HepG2 (cell line): ENCODE measurements at regions not wholly inside any gene's neighbourhood (a gene's known extent, or its start where the extent isn't known, plus 50 kb on each side); places are given as distances from the start of the nearest gene placed in this dataset.

Source experiments
- ATAC-seq: fragments of 200-7000 bp; cut with Tn5 transposase; 3 replicates; pipeline ENCODE4 v1.9.1; 2020; ENCODE audit warnings: mild to moderate bottlenecking, moderate library complexity
- BruUV-seq: library from RNA; stranded (reverse); fragments of 400-500 nt; replicated peaks from 2 replicates; lab custom pipeline; 2021; lab: Mats Ljungman, UMichigan
- CTCF ChIA-PET: fragments of 300-600 bp; formaldehyde crosslinking; extraction: SDS; loops from one replicate; lab custom pipeline; 2021; ENCODE audit warnings: low total read pairs, inconsistent platforms, low intra/inter-chr PET ratio; lab: Yijun Ruan, JAX
- POLR2A ChIA-PET: fragments of 350-600 bp; sonication (Branson Sonifier 250); formaldehyde crosslinking; loops from one replicate; lab custom pipeline; 2020; ENCODE audit warnings: antibody characterized with exemption, inconsistent platforms; lab: Yijun Ruan, JAX
- DNase-seq: peaks from one replicate; pipeline ENCODE4 v3.0.0-alpha.2; 2015; ENCODE audit warnings: low spot score
- FAIRE-seq: peaks from 3 replicates; lab custom pipeline; 2011; peaks lifted over from hg19 to GRCh38; lab: Jason Lieb, UNC
- H2AFZ ChIP-seq: one replicate; pipeline ENCODE4 v1.6.1; 2011; ENCODE audit warnings: low read length, inconsistent platforms
- H3K27ac ChIP-seq: fragments of 300-600 bp; 3 replicates; pipeline ENCODE4 v1.8.0; 2011; ENCODE audit warnings: mixed run types, mild to moderate bottlenecking, mixed read lengths, low read length, inconsistent platforms; ENCODE audit not compliant: insufficient read depth; ENCODE audit errors: extremely low read length
- H3K27me3 ChIP-seq, 2 experiments: fragments of 200-600 bp in 1 of 2; 2 replicates in 1 of 2; 3 replicates in 1 of 2; pipeline versions ENCODE4 v1.6.0 to v1.8.0; 2011; ENCODE audit warnings: low read length in 2 of 2, mild to moderate bottlenecking in 2 of 2, moderate library complexity in 2 of 2, inconsistent platforms in 1 of 2; ENCODE audit not compliant: insufficient read depth in 2 of 2, control insufficient read depth in 1 of 2
- H3K36me3 ChIP-seq, 2 experiments: fragments of 200-600 bp in 1 of 2; replicated peaks in 1 of 2; 2 replicates in 1 of 2; 3 replicates in 1 of 2; pipeline versions ENCODE4 v1.5.1 to v1.8.0; 2011; ENCODE audit warnings: low read length in 2 of 2, inconsistent platforms in 1 of 2; ENCODE audit not compliant: insufficient read depth in 2 of 2, control insufficient read depth in 1 of 2
- H3K4me1 ChIP-seq: 2 replicates; pipeline ENCODE4 v1.5.1; 2012; ENCODE audit warnings: low read length, inconsistent platforms; ENCODE audit not compliant: insufficient read depth
- H3K4me2 ChIP-seq: 2 replicates; pipeline ENCODE4 v1.6.0; 2011; ENCODE audit warnings: low read depth, low read length, inconsistent platforms
- H3K4me3 ChIP-seq, 3 experiments: fragments of 200-600 bp in 1 of 3; sonication (generic), shearing (Covaris generic) in 1 of 3; replicated peaks in 1 of 3; 2 replicates each; pipeline ENCODE4 v1.5.1; 2011 to 2016; ENCODE audit warnings: low read length in 3 of 3, inconsistent platforms in 2 of 3, low read depth in 2 of 3, mild to moderate bottlenecking in 2 of 3, control low read depth in 1 of 3, mixed read lengths in 1 of 3; ENCODE audit not compliant: insufficient read depth in 1 of 3
- H3K79me2 ChIP-seq: one replicate; pipeline ENCODE4 v1.6.1; 2011; ENCODE audit warnings: low read length, inconsistent platforms; ENCODE audit not compliant: insufficient read depth
- H3K9ac ChIP-seq: 2 replicates; pipeline ENCODE4 v1.6.0; 2011; ENCODE audit warnings: mild to moderate bottlenecking, low read depth, low read length, inconsistent platforms; ENCODE audit not compliant: insufficient read depth
- H3K9me3 ChIP-seq: 2 replicates; pipeline ENCODE4 v1.5.1; 2012; ENCODE audit warnings: mild to moderate bottlenecking, low read length
- H4K20me1 ChIP-seq: 2 replicates; pipeline ENCODE4 v1.6.0; 2011; ENCODE audit warnings: inconsistent platforms, mild to moderate bottlenecking, low read length, moderate library complexity; ENCODE audit not compliant: insufficient read depth
- CREM ChIP-seq, 2 experiments: sonication (generic) in 1 of 2; formaldehyde crosslinking in 1 of 2; IDR thresholded peaks; 2 replicates each; pipeline versions ENCODE4 v1.4.0 to v1.6.1; 2016 to 2020; ENCODE audit warnings: antibody characterized with exemption in 1 of 2, mild to moderate bottlenecking in 1 of 2, missing genetic modification reagents in 1 of 2
- EED ChIP-seq: sonication (generic); formaldehyde crosslinking; IDR thresholded peaks from 2 replicates; pipeline ENCODE4 v1.5.0; 2020; ENCODE audit warnings: mild to moderate bottlenecking, missing genetic modification reagents
- KLF9 ChIP-seq: IDR thresholded peaks from 2 replicates; pipeline ENCODE4 v1.6.1; 2016; ENCODE audit warnings: low read depth
- NKX3-1 ChIP-seq: sonication (generic); formaldehyde crosslinking; IDR thresholded peaks from 2 replicates; pipeline ENCODE4 v1.5.0; 2020; ENCODE audit warnings: missing genetic modification reagents
- PHF20 ChIP-seq: sonication (generic); formaldehyde crosslinking; IDR thresholded peaks from 2 replicates; pipeline ENCODE4 v1.5.0; 2020; ENCODE audit warnings: mild to moderate bottlenecking, missing genetic modification reagents
- RBM22 ChIP-seq: fragments of 200-400 bp; formaldehyde crosslinking; optimal IDR thresholded peaks from 2 replicates; pipeline ENCODE3; 2017; ENCODE audit warnings: mild to moderate bottlenecking, low read length, moderate library complexity
- ZC3H4 ChIP-seq: sonication (generic); formaldehyde crosslinking; IDR thresholded peaks from 2 replicates; pipeline ENCODE4 v1.4.0; 2020; ENCODE audit warnings: missing genetic modification reagents, borderline replicate concordance
- ZNF282 ChIP-seq: fragments of 450-650 bp; IDR thresholded peaks from 2 replicates; pipeline ENCODE4 v1.6.1; 2018; ENCODE audit not compliant: partially characterized antibody
- ZNF496 ChIP-seq: sonication (generic); formaldehyde crosslinking; IDR thresholded peaks from 2 replicates; pipeline ENCODE4 v1.8.1; 2023; ENCODE audit warnings: mild to moderate bottlenecking, moderate library complexity, missing genetic modification reagents; ENCODE audit not compliant: insufficient replicate concordance
- ZNF598 ChIP-seq: sonication (generic); formaldehyde crosslinking; IDR thresholded peaks from 2 replicates; pipeline ENCODE4 v1.5.1; 2020; ENCODE audit warnings: mild to moderate bottlenecking, missing genetic modification reagents, borderline replicate concordance
- ZNF644 ChIP-seq: IDR thresholded peaks from 2 replicates; pipeline ENCODE4 v1.6.1; 2016; ENCODE audit warnings: low read depth
- WGBS: methylation state at CpG from one replicate; pipeline ENCODE4 v1.1.6; 2017; ENCODE audit warnings: low lambda C conversion rate; 5-methylcytosine and 5-hydroxymethylcytosine counted together
- in situ Hi-C: cut with HindIII; loops from 2 replicates; pipeline ENCODE4 v1.10.0; 2017; ENCODE audit warnings: low pct_unique_long_range_greater_than_20kb; ENCODE audit not compliant: extremely low pct_ligation_motif_present
- intact Hi-C: fragments of 100-400 bp; cut with micrococcal nuclease; formaldehyde crosslinking; loops from one replicate; pipeline ENCODE4 v1.10.0; 2022; ENCODE audit not compliant: unreplicated experiment
- TF ChIP-seq, protein P1 (sequence below): sonication (generic); formaldehyde crosslinking; IDR thresholded peaks from 2 replicates; pipeline ENCODE4 v1.8.1; 2022; ENCODE audit warnings: mild to moderate bottlenecking, missing genetic modification reagents
- TF ChIP-seq, protein P2 (sequence below): sonication (generic); formaldehyde crosslinking; IDR thresholded peaks from 2 replicates; pipeline ENCODE4 v1.4.0; 2020; ENCODE audit warnings: missing genetic modification reagents

DNA sequence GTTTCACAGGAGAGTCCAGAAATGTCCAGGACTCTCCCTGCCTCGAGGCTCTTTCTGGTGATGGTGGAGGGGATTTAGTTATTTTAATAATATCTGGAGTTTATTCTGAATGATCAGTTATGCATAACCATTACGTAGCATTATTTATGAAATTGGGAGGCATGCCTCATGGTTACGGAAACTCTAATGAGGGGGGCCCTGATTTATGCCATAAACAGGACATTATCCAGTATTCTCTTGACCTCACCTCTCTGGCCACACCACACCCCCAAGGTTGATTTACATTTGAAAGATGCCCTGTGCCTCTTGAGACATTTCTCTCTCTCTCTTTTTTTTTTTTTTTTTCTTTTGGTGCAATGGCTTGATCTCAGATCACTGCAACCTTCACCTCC lies 268.8 kb downstream of the TFAP2C start (continued):
- TF ChIP-seq, protein P1, sequence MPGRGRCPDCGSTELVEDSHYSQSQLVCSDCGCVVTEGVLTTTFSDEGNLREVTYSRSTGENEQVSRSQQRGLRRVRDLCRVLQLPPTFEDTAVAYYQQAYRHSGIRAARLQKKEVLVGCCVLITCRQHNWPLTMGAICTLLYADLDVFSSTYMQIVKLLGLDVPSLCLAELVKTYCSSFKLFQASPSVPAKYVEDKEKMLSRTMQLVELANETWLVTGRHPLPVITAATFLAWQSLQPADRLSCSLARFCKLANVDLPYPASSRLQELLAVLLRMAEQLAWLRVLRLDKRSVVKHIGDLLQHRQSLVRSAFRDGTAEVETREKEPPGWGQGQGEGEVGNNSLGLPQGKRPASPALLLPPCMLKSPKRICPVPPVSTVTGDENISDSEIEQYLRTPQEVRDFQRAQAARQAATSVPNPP (CRISPR knock-in tag), result no peak
- TF ChIP-seq ZNF598 (no peak), PHF20 (CRISPR knock-in tag) (no peak), CREM (IDR thresholded peaks at IDR 0.05) (no peak), CREM (CRISPR knock-in tag; IDR thresholded peaks at IDR 0.05) (no peak)

DNA sequence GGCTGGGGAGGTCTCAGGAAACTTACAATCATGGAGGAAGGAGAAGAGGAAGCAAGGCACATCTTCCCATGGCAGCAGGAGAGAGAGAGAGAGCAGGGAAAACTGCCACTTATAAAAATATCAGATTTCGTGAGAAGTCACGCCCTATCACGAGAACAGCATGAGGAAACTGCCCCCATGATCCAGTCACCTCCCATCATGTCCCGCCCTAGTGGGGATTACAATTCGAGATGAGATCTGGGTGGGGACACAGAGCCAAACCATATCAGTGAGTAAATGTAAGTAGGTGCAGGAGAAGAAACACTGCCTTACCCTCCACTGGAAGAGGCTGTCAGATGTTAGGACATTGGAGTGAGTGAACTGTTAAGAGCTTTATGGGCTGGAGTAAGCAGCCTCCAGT lies 270.4 kb downstream of the TFAP2C start:
- no peak overlapping the region for H3K4me3 ChIP-seq
- H3K9me3 ChIP-seq, result 0 out of 2 replicates have a peak, but pooled peaks cover 6% of the 10 kb centered on the region
- H3K9ac ChIP-seq, result no peak overlapping the region
- in situ Hi-C loops (no loop called here), intact Hi-C loops (no loop called here)
- no peak overlapping the region for H3K4me2 ChIP-seq
- no TSS peak for BruUV-seq
- H3K4me1 ChIP-seq, result no peaks in the 10 kb centered on the region
- 4% methylated on average over 5 of the region's 5 CpGs for WGBS
- H4K20me1 ChIP-seq, result no peaks in the 10 kb centered on the region
- FAIRE-seq (no peak), ATAC-seq (no peak), DNase-seq (no peak)
- no peaks in the 10 kb centered on the region for H3K36me3 ChIP-seq
- H2AFZ ChIP-seq, result no peak overlapping the region
- no peaks in the 10 kb centered on the region for H3K79me2 ChIP-seq
- no peak overlapping the region for H3K27ac ChIP-seq
- ChIA-PET POLR2A (no interaction called here), CTCF (no interaction called here)
- peaks cover 0 to 10% of the 10 kb centered on the region in 2 experiments; a peak in 3 of 5 replicates for H3K27me3 ChIP-seq
- TF ChIP-seq ZNF496 (CRISPR knock-in tag), result no peak
- no peak for TF ChIP-seq ZNF644 (CRISPR knock-in tag)
- no peak for TF ChIP-seq KLF9 (CRISPR knock-in tag)
- TF ChIP-seq, protein P2, sequence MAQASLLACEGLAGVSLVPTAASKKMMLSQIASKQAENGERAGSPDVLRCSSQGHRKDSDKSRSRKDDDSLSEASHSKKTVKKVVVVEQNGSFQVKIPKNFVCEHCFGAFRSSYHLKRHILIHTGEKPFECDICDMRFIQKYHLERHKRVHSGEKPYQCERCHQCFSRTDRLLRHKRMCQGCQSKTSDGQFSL (CRISPR knock-in tag), result no peak
- no peak for TF ChIP-seq EED (CRISPR knock-in tag)
- TF ChIP-seq NKX3-1, result no peak
- TF ChIP-seq ZNF282, result no peak
- no peak for TF ChIP-seq ZC3H4
- TF ChIP-seq RBM22, result no peak
- TF ChIP-seq, all 625 proteins: peak for 0
